NCI-H2196 (cell line): ENCODE measurements at regions not wholly inside any gene's neighbourhood (a gene's known extent, or its start where the extent isn't known, plus 50 kb on each side); places are given as distances from the start of the nearest gene placed in this dataset.
"Not testable (repeated sequence)": the region's sequence is repeated elsewhere in the genome, so short reads cannot be mapped to it uniquely, and the experiment has no call there.

ENCODE experiments used
- DNase-seq: peaks from one replicate; lab custom pipeline; 2025; ENCODE audit not compliant: unreplicated experiment; lab: John Stamatoyannopoulos, UW

- not testable (repeated sequence) for DNase-seq
These were observed 174.1 kb upstream of the PHACTR1 start for GRCh38 chr6:12542319-12543115.

GRCh38 chr6:12543953-12544352 lies 172.6 kb upstream of the PHACTR1 start:
- no peak for DNase-seq

GRCh38 chr6:12544821-12545565 lies 171.6 kb upstream of the PHACTR1 start:
- DNase-seq: no peak

- DNase-seq: no peak
These were observed 170.8 kb upstream of the PHACTR1 start for GRCh38 chr6:12545619-12546409.

GRCh38 chr6:12546410-12547002 lies 170.1 kb upstream of the PHACTR1 start:
- DNase-seq: no peak

- DNase-seq: no peak
These were observed 168.0 kb upstream of the PHACTR1 start for GRCh38 chr6:12548526-12548925.

- DNase-seq: not testable (repeated sequence)
These were observed 167.1 kb upstream of the PHACTR1 start for GRCh38 chr6:12549445-12549844.

GRCh38 chr6:12554820-12555219 lies 161.7 kb upstream of the PHACTR1 start:
- DNase-seq: not testable (repeated sequence)

- DNase-seq: no peak
These were observed 161.3 kb upstream of the PHACTR1 start for GRCh38 chr6:12555267-12555666.

GRCh38 chr6:12555781-12556180 lies 160.8 kb upstream of the PHACTR1 start:
- no peak for DNase-seq

- DNase-seq: no peak
These were observed 158.8 kb upstream of the PHACTR1 start for GRCh38 chr6:12557765-12558164.

GRCh38 chr6:12560315-12560714 lies 156.3 kb upstream of the PHACTR1 start:
- DNase-seq: no peak

GRCh38 chr6:12566618-12567123 lies 149.9 kb upstream of the PHACTR1 start:
- DNase-seq: no peak

- DNase-seq: no peak
These were observed 148.9 kb upstream of the PHACTR1 start for GRCh38 chr6:12567682-12568081.

- no peak for DNase-seq
These were observed 146.9 kb upstream of the PHACTR1 start for GRCh38 chr6:12569646-12570045.

- DNase-seq: no peak
These were observed 146.0 kb upstream of the PHACTR1 start for GRCh38 chr6:12570461-12571030.

- no peak for DNase-seq
These were observed 143.4 kb upstream of the PHACTR1 start for GRCh38 chr6:12572896-12573827.

GRCh38 chr6:12575961-12576360 lies 140.6 kb upstream of the PHACTR1 start:
- DNase-seq: no peak

GRCh38 chr6:12576389-12576788 lies 140.2 kb upstream of the PHACTR1 start:
- no peak for DNase-seq
